NCI-H1694 treated with DMSO at 0.1 percent for 48 hours (cell line): ENCODE measurements at regions not wholly inside any gene's neighbourhood (a gene's known extent, or its start where the extent isn't known, plus 50 kb on each side); places are given as distances from the start of the nearest gene placed in this dataset.
A peak's percentile ranks its signal among the peaks of the same experiment; 100 is the strongest.
"Not testable (repeated sequence)": the region's sequence is repeated elsewhere in the genome, so short reads cannot be mapped to it uniquely, and the experiment has no call there.

Source experiments
- DNase-seq: peaks from one replicate; lab custom pipeline; 2025; lab: John Stamatoyannopoulos, UW

GRCh38 chr5:102666164-102666946 lies 88.8 kb upstream of the PAM start:
- peak; percentile 98 for DNase-seq

- DNase-seq, result no peak
Observed at GRCh38 chr5:102668220-102668932, 86.7 kb upstream of the PAM start.

GRCh38 chr5:102670224-102670836 lies 84.8 kb upstream of the PAM start:
- no peak for DNase-seq

DNA sequence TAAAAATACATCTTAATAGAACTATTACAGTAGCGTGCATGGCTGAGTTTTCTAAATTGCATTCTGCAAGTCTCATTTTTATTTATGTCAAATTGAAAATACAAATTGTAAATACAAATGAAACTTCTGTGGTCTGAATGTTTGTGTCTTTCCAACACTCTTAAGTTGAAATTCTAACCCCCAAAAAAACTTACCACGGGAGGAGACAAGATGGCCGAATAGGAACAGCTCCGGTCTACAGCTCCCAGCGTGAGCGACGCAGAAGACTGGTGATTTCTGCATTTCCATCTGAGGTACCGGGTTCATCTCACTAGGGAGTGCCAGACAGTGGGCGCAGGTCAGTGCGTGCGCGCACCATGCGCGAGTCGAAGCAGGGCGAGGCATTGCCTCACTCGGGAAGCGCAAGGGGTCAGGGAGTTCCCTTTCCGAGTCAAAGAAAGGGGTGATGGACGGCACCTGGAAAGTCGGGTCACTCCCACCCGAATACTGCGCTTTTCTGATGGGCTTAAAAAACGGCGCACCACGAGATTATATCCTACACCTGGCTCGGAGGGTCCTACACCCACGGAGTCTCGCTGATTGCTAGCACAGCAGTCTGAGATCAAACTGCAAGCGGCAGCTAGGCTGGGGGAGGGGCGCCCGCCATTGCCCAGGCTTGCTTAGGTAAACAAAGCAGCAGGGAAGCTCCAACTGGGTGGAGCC lies 83.9 kb upstream of the PAM start:
- not testable (repeated sequence) for DNase-seq

DNA sequence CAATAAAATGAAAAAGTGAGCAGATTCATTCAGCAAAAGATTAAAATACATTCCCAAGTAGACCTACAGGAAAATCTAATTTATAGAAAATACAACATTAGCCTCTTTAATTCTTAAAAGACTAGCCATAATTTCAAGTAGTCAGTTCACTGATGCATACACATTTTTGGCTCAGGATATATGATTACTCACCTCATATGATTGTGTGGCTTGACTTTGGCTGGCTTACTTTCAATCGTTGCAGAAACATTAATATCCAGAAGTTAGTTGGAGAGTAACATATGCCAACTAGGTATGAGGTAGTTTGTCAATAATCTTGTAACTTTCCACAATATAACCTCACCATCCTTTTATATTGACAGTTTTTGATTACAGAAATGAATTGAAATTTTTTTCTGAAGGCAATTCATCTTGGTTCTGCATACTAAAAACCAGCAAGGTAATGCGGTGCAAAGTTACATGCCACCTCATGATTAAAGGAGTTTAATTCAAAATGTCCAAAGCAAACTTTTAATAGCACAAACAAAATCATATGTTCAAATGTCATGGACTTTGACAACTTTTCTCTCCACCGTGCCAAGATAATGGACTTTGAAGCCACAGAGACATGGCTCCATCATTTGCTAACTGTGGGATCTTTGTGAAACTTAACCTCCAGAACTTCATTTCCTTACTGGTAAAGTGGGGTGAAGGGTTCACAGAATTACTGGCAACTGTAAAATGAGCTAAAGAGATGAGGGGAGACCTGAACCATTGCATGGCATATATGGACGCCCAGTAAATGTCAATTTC lies 76.6 kb upstream of the PAM start:
- no peak for DNase-seq

GRCh38 chr5:102681403-102681983 lies 73.6 kb upstream of the PAM start:
- peak; percentile 73 for DNase-seq

GRCh38 chr5:102682101-102682647 lies 72.9 kb upstream of the PAM start:
- no peak for DNase-seq

- DNase-seq, result not testable (repeated sequence)
Observed at GRCh38 chr5:102688076-102688475, 67.0 kb upstream of the PAM start.

GRCh38 chr5:102688581-102689342 lies 66.3 kb upstream of the PAM start:
- DNase-seq, result not testable (repeated sequence)

DNA sequence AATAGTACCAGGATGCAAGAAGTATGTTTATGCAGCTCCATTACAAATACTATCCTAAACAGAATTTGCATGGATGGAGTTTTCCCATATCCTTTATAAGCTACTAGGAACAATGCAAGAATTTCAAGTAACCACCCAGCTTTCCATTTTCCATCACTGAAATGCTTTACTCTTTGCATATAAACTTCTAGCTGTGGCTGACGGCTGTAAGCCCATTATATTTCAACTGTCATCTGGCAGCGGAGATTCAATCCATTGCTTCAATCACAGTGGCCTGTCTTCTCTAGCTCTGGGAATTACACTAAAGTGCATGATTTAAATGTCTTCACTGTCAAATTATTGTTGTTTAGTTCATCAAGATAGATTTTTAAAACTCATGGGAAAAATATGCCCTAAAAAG lies 64.2 kb upstream of the PAM start:
- DNase-seq, result no peak

DNA sequence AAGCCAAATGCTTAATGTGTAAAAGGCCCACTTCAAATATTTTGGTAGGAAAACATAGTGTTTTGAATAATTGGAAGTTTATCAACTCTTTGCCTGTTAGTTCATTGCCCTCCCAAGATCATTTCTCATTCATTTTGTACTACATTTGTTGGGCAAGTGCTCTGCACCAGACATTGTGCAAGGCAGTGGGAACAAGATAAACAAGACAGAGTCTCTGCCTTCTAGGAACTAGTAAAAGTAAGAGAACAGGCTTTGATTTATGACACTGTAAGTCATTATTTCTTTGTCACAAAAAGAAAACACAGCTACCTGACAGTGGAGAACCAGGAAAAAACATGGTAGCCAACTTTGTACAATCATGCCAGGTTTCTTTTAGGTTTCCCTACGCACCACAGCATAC lies 63.7 kb upstream of the PAM start:
- DNase-seq, result no peak

GRCh38 chr5:102700120-102700831 lies 54.8 kb upstream of the PAM start:
- peak; percentile 17 for DNase-seq

DNA sequence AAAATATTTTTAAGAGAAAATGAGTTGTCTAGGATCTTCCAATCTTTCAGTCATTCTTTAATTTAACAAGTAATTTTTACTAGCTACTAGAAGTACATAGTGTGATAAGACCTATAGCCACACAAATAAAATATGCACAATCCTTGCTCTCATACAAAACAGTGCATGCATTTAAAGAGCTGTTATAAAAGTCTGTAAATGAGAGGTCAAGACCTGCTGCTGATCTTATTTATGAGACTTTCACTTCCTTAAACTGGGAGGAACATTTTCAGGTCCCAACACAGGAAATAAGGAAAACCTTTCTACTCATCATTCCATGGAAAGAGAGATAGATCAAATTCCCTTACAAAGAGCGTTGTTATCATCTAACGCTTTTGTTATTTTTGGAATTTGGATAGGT lies 54.2 kb upstream of the PAM start:
- DNase-seq, result no peak

GRCh38 chr5:102701748-102702147 lies 53.4 kb upstream of the PAM start:
- DNase-seq, result no peak
